ENCODE measurements at regions not wholly inside any gene's neighbourhood (a gene's known extent, or its start where the extent isn't known, plus 50 kb on each side); places are given as distances from the start of the nearest gene placed in this dataset.
"Not testable (repeated sequence)": the region's sequence is repeated elsewhere in the genome, so short reads cannot be mapped to it uniquely, and the experiment has no call there.

DNA sequence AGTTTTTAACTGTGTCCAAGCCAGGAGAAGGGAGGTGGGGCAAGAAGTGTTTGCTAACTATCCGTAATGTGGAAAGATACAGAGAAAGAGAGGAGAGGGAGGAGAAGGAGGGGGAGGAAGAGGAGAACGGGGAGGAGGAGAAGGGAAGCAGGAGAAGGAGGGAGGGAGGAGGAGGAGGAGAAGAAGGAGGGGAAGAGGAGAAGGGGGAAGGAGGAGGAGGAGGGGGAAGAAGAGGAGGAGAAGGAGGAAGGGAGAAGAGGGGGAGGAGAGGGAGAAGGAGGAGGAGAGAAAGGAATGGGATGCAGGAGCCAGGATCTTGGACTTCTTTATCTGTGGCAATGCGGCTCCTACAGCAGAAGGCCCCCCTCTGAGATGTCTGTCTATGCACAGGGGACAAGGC is 510.3 kb upstream of the CCDC196 start:
- DNase-seq = no peak

DNA sequence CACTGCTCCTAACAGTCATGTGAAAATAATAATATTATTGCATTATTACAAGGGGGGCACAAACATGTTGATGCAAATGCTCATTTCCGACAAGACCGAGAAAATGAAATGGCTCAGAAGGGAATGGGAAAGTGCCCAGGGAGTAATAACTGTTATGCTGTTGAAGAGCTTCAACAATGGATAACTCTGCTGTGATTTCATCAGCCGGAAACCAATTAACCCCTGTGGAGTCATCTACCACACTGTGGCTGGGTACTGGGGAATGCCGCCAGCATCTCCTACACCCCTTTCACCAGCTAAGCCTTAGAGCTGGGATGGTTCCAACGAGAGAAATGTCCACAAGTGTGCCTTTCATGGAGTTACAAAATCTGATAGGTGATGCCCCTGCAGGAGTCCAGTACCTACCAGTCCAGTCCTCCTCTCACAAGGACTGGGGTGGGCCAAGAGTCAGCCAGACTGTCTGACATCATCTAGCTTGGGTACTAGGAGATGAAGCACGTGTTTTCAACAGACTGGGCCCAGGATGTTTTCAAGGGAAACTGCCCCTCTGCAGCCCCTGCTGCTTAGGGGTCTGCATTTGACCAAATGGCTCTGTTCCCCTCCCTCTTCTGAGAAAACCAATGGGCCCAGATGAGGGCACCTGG is 509.3 kb upstream of the CCDC196 start:
- no peak for DNase-seq

DNA sequence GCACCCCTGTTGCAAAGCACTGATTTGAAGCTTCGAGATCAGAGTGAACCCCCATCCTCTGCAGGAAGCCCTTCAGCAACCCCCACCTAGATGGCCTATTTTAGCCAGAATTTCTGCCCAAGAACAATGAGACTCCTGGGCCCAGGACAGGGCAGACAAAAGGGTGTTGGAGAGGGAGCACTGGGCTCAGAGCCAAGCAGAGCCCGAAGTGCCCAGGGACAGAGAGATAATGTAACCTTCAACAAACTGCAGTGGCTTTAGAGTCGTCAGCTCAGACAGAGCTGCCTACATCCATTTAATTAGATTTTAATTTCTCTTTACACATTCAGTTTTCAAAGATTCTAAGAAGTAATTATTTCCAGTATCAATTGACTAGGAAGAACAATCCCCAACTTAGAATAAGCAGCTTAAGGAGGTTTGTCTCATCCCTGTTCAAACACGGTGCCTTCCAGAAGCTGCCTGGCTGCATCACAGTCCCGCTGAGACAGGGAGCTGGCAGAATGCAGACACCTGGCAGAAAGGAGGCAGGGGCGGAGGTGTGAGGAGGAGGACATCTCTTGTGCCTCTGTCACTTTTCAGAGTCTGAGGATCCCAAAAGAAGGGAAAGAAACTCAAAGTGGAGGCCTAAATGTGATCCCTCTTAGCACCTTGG is 504.9 kb upstream of the CCDC196 start:
- DNase-seq = no peak

- DNase-seq = no peak
Observed at GRCh38 chr14:65986041-65986440, 500.1 kb upstream of the CCDC196 start.

GRCh38 chr14:65989981-65990380 is 496.2 kb upstream of the CCDC196 start:
- no peak for DNase-seq

DNA sequence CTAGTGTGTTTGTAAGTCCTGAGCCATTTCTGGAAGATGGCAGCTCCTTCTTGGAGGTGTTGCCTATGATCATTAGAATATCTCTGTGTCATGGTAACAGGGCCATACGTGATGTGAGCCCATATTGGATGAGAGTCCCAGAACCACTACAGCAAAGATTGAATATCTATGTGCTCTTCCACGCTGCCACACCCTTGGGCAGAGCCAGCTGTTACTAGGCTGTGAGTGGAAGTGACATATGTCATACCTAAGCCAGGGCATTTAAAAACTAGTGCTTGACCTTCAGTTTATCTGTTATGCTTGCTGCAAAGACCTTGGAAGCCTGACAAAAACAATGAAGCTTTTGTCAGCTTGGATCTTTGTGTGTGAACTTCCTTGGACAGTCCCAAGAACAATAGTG is 495.1 kb upstream of the CCDC196 start:
- DNase-seq = no peak

- not testable (repeated sequence) for DNase-seq
Observed at GRCh38 chr14:65991935-65992334, 494.2 kb upstream of the CCDC196 start.

GRCh38 chr14:65993103-65993502 is 493.1 kb upstream of the CCDC196 start:
- no peak for DNase-seq

DNA sequence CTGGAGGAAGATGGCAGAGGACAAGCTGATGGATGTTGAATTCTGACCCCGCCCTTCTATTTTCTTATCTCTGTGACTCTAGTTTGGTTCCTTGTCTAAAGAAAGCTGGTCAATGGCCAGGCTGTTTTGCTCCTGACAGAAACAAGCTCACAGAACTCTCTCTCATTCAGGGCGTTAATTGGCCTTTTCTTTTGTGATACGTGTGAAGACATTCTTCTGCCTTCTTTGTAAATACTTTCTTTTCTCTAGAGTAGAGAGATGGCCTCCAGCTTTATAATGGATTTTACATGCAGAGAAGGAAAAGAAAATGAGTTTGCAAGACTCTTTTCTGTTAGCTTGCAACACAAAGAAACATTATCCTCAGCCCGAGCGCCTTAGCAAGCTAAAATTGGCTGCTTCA is 492.2 kb upstream of the CCDC196 start:
- no peak for DNase-seq

DNA sequence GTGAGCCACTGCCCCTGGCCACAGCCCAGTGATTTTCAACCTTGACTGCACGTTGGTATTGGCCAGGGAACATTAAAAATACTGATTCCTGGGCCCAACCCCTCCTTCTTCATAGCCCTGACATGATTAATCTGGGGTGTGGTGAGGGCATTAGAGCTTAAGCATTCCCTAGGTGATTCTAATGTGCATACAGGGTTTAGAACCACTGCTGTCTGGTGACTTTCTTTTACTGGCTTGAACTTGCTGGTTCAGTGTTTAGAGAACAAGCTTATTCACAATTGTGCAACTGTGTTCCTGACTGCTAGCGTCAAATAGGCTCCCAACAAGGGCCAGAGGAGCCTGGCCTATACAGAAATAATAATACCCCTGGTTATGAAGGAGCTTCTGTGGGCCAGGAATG is 488.8 kb upstream of the CCDC196 start:
- no peak for DNase-seq

DNA sequence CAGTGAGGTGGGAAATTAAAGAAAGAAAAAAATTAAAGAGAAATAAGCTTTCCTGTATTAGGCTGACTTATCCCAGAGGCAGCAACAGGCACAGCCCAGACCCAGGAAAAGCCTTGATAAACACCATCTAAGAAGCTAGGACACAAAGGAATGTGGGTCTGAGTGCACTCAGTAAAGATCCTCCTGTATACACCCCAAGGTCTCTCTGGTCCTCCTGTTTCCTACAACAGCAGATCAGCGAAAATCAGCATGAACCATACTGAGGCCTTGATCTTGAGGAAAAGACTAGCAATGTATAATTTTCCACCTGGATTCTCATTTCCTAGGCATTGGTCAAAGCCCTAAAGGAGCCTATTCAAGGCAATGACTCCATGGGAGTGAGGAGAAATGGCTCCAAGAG is 486.3 kb upstream of the CCDC196 start:
- DNase-seq = no peak

DNA sequence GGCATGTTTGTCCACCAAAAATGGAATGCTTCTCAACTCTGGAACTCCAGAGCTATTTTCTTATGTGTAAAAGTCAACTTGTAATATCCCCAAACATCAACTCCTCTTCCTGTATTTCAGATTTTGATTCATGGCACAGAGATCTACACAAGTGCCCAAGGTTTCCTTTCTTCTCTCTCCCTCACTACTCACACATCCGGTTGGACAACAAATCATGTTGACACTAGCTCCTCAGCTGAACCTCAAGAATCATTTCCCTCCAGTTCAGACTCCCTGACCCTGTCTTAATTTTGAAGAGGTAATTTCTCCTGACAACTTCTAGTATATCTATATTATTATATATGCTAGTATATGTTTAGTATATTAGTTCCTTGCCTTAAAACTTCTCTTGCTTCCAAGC is 485.4 kb upstream of the CCDC196 start:
- no peak for DNase-seq

- no peak for DNase-seq
Observed at GRCh38 chr14:66001356-66001755, 484.8 kb upstream of the CCDC196 start.

- no peak for DNase-seq
Observed at GRCh38 chr14:66003082-66003730, 483.0 kb upstream of the CCDC196 start.

DNA sequence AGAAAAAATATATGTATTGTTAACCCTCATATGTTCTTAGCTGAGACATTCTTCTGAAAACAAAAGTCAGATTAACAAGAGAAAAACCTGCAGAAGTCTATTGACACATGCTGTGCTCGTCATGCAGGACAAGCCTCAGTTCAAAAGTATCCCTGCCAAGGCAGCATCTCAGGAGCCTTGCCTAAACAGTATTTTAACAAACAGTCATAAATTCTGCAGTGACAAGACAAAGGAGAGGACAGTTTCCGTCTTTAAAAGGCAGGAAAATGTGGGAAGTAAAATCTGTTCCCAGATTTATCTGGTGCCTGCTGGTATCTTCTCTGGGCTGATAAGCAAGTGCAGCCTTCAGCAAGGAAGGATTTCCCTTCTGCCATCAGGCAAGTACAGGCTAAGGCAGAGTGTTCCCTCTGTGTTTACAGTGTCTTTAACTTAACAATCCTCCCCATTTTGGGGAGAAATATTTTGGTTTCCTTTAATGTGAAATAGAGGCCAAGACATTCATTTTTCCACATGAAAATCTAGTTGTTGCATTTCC is 480.2 kb upstream of the CCDC196 start:
- no peak for DNase-seq

GRCh38 chr14:66008631-66009030 is 477.5 kb upstream of the CCDC196 start:
- no peak for DNase-seq

DNA sequence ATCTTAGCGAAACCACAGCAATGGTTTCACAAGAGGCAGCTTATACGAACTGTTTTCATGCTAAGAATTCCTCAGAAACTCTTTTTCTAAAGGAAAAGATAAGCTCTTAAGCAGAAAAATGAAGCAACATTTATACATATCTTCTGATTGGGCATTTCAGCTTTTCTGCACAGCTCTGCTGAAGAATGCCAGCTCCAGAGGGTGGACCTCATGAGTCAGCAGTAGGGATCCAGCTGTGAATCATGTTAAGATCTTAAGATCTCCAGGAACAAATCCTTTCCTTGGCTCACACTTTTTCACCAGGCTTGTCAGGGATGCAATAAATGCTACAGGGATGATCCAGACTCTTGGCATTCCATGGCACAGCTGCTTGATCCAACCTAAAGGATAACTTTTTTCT is 477.1 kb upstream of the CCDC196 start:
- DNase-seq = no peak

DNA sequence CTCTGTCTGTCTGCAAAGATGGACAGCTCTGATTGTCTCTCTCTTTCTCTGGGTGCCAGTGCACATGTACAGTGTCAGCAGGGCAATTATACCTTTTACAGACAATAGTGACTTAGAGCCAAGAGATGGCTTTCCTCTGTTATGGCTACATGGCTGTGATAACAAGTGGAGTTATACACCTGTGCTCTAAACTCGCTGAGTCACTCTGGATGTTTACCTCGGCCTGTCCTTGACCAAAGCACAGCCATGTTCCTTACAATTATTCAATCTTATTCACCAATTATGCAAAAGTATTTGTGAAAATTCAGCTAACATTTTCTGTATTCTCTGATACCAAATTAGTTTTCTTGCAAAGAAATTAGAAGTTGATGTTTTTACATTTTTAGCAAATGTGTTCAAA is 475.5 kb upstream of the CCDC196 start:
- DNase-seq = no peak

GRCh38 chr14:66011855-66012254 is 474.3 kb upstream of the CCDC196 start:
- no peak for DNase-seq

- not testable (repeated sequence) for DNase-seq
Observed at GRCh38 chr14:66013607-66014006, 472.6 kb upstream of the CCDC196 start.

DNA sequence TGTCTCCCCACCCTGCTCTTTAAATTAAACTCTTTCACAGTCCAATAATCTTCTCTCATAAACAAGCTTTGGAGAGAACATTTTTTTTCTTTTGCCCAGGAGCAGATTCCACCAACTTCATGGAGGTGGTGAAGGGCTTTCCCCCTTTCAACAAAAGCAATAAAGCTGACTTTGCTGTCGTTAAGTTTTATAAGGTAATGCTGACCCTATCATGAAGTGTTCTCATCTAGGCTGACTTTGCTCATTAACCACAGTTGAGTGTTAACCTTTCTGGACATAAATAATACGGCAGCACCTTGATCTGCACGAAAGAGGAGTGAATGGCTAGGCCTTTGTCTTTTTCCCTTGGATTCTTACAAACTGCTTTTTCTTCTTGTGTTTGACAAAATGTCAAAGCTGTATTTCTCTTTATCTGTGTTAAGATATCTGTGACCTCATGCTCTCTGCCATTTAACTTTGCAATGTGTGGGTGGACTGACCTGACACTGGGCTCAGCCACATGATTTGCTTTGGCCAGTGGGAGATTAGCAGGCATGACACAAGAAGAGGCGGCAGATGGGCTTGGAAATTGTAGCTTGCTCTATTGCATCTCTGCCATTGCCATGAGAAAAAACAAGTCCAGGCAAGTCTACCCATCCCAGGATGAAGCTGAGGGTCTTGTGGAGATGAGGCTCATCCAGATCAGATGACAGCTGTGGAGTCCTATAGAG is 470.9 kb upstream of the CCDC196 start:
- DNase-seq = no peak

DNA sequence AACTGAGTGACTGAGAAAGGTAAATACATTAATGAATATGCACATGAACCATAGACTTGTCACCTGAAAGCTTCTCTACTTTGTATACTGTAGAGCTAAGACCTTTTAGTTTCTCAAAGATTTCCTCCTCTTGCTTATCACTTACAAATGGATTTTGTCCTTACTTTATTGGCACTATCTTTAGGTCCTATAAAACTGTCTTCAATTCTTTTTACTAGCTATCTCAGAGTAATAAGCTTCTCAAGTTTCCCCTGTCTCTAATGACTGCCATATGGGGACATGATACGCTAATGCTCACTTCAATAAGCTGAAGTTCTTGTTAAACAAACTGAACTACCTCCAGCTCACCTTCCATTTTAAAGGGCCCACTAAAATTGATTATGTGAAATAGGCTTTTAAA is 468.2 kb upstream of the CCDC196 start:
- no peak for DNase-seq

GRCh38 chr14:66022526-66022925 is 463.6 kb upstream of the CCDC196 start:
- no peak for DNase-seq

DNA sequence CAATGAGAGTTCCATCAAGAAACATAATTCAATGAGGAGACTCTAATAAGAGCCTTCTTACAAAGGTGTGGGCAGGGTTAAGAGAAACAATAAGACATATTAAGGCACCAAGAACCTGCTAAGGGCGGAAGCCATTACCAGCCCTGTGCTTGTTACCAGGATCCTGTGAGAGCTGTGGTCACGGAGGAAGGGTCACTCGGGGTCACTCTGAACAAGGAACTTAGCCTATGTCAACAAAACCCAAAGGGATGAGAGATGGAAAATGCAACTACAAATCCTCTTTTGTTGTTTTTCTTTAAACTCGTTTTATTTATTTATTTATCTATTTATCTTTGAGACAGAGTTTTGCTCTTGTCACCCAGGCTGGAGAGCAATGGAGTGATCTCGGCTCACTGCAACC is 460.4 kb upstream of the CCDC196 start:
- DNase-seq = no peak
